HCT116 (cell line): ENCODE measurements at regions not wholly inside any gene's neighbourhood (a gene's known extent, or its start where the extent isn't known, plus 50 kb on each side); places are given as distances from the start of the nearest gene placed in this dataset.

ENCODE experiments used
- ATAC-seq: fragments of 200-7000 bp; cut with Tn5 transposase; 2 replicates; pipeline ENCODE4 v1.9.1; 2020; ENCODE audit warnings: mild to moderate bottlenecking, moderate library complexity
- BruUV-seq: library from RNA; stranded (reverse); fragments of 400-500 nt; replicated peaks from 2 replicates; lab custom pipeline; 2021; lab: Mats Ljungman, UMichigan
- CTCF ChIA-PET: fragments of 300-600 bp; sonication (Branson Sonifier 250); formaldehyde crosslinking; loops from one replicate; lab custom pipeline; 2021; ENCODE audit warnings: antibody characterized with exemption; lab: Charles Lee
- POLR2A ChIA-PET: fragments of 300-600, 350-600 bp; sonication (Branson Sonifier 250); formaldehyde crosslinking; loops from one replicate; lab custom pipeline; 2021; ENCODE audit warnings: antibody characterized with exemption; lab: Charles Lee
- RAD21 ChIA-PET, 2 experiments: fragments of 300-600 bp; sonication (Branson Sonifier 250); formaldehyde crosslinking; loops; one replicate each; lab custom pipeline; 2023; ENCODE audit warnings: low total read pairs in 2 of 2; ENCODE audit not compliant: uncharacterized antibody in 2 of 2, unreplicated experiment in 2 of 2, low non-redundant PET in 1 of 2; lab: Charles Lee
- DNase-seq: peaks from one replicate; pipeline ENCODE4 v3.0.0-alpha.2; 2010; ENCODE audit warnings: low read depth, low spot score
- H2AFZ ChIP-seq: fragments of 200-600 bp; shearing (Covaris generic), sonication (generic); 2 replicates; pipeline ENCODE4 v1.6.1; 2017; ENCODE audit warnings: low read depth, mixed run types, mixed read lengths, antibody characterized with exemption, low read length; ENCODE audit not compliant: poor library complexity, severe bottlenecking
- H3K27ac ChIP-seq: 2 replicates; pipeline ENCODE4 v1.5.1; 2012; ENCODE audit warnings: low read depth, low read length
- H3K27me3 ChIP-seq: fragments of 200-600 bp; sonication (generic); 2 replicates; pipeline ENCODE4 v1.6.1; 2016; ENCODE audit warnings: mixed run types, low read length, mixed read lengths; ENCODE audit not compliant: insufficient read depth
- H3K36me3 ChIP-seq, 2 experiments: fragments of 200-500 bp in 1 of 2; fragments of 200-600 bp in 1 of 2; sonication (Bioruptor generic) in 1 of 2; sonication (generic) in 1 of 2; 2 replicates each; pipeline versions ENCODE4 v1.5.1 to v1.6.1; 2014 to 2016; ENCODE audit warnings: low read length in 2 of 2, inconsistent platforms in 1 of 2, mixed read lengths in 1 of 2, mixed run types in 1 of 2; ENCODE audit not compliant: insufficient read depth in 2 of 2, control insufficient read depth in 1 of 2
- H3K4me1 ChIP-seq, 2 experiments: fragments of 200-600 bp in 1 of 2; sonication (generic) in 1 of 2; 2 replicates each; pipeline versions ENCODE4 v1.5.1 to v1.6.1; 2012 to 2017; ENCODE audit warnings: low read length in 2 of 2, inconsistent platforms in 1 of 2, mild to moderate bottlenecking in 1 of 2, mixed read lengths in 1 of 2, mixed run types in 1 of 2, moderate library complexity in 1 of 2; ENCODE audit not compliant: insufficient read depth in 2 of 2, control insufficient read depth in 1 of 2
- H3K4me2 ChIP-seq: fragments of 200-600 bp; sonication (generic); 2 replicates; pipeline ENCODE4 v1.6.1; 2017; ENCODE audit warnings: mixed run types, low read length, mixed read lengths
- H3K4me3 ChIP-seq, 2 experiments: fragments of 200-600 bp in 1 of 2; sonication (generic) in 1 of 2; replicated peaks in 1 of 2; 2 replicates each; pipeline ENCODE4 v1.5.1; 2011 to 2016; ENCODE audit warnings: low read length in 2 of 2, control low read depth in 1 of 2, low read depth in 1 of 2, mild to moderate bottlenecking in 1 of 2, mixed read lengths in 1 of 2, mixed run types in 1 of 2
- H3K79me2 ChIP-seq: fragments of 200-600 bp; sonication (generic); 2 replicates; pipeline ENCODE4 v1.6.1; 2017; ENCODE audit warnings: mild to moderate bottlenecking, mixed run types, low read length, moderate library complexity, mixed read lengths; ENCODE audit not compliant: insufficient read depth
- H3K9ac ChIP-seq: fragments of 200-600 bp; sonication (generic); 2 replicates; pipeline ENCODE4 v1.6.1; 2016; ENCODE audit warnings: low read length, mixed read lengths
- H3K9me2 ChIP-seq: fragments of 200-600 bp; sonication (generic), shearing (Covaris generic); 2 replicates; pipeline ENCODE4 v1.6.1; 2017; ENCODE audit warnings: mixed run types, mild to moderate bottlenecking, moderate library complexity; ENCODE audit not compliant: insufficient read depth
- H3K9me3 ChIP-seq, 2 experiments: fragments of 200-500 bp in 1 of 2; fragments of 200-600 bp in 1 of 2; sonication (Bioruptor generic) in 1 of 2; sonication (generic) in 1 of 2; 2 replicates each; pipeline ENCODE4 v1.6.1; 2014 to 2017; ENCODE audit warnings: low read length in 2 of 2, mixed read lengths in 2 of 2, inconsistent platforms in 1 of 2, low read depth in 1 of 2, mild to moderate bottlenecking in 1 of 2, mixed run types in 1 of 2, moderate library complexity in 1 of 2; ENCODE audit not compliant: control insufficient read depth in 1 of 2, insufficient read depth in 1 of 2
- H4K20me1 ChIP-seq: fragments of 200-600 bp; sonication (generic), shearing (Covaris generic); 2 replicates; pipeline ENCODE4 v1.6.1; 2017; ENCODE audit warnings: mixed run types, mild to moderate bottlenecking, moderate library complexity; ENCODE audit not compliant: insufficient read depth
- CBX3 ChIP-seq: IDR thresholded peaks from 2 replicates; pipeline ENCODE4 v1.6.1; 2012; ENCODE audit warnings: low read depth
- CEBPB ChIP-seq: IDR thresholded peaks from 2 replicates; pipeline ENCODE4 v1.6.1; 2012; ENCODE audit warnings: low read depth
- EGR1 ChIP-seq: IDR thresholded peaks from 2 replicates; pipeline ENCODE4 v1.6.1; 2012; ENCODE audit warnings: low read depth
- EZH2 ChIP-seq: fragments of 200-600 bp; sonication (generic); IDR thresholded peaks from 2 replicates; pipeline ENCODE4 v1.6.1; 2017; ENCODE audit warnings: antibody characterized with exemption, mixed run types
- EZH2phosphoT487 ChIP-seq: fragments of 200-600 bp; IDR thresholded peaks from 2 replicates; pipeline ENCODE4 v1.6.1; 2018; ENCODE audit warnings: antibody characterized with exemption, borderline replicate concordance
- JUND ChIP-seq: IDR thresholded peaks from 2 replicates; pipeline ENCODE4 v1.6.1; 2012
- SIN3A ChIP-seq: IDR thresholded peaks from 2 replicates; pipeline ENCODE4 v1.6.1; 2012; ENCODE audit warnings: low read depth
- TCF7L2 ChIP-seq: IDR thresholded peaks from 2 replicates; pipeline ENCODE4 v1.7.0; 2011; ENCODE audit warnings: borderline replicate concordance, inconsistent platforms; ENCODE audit not compliant: insufficient read depth, insufficient read length; ENCODE audit errors: extremely low read depth
- YY1 ChIP-seq: IDR thresholded peaks from 2 replicates; pipeline ENCODE4 v1.6.1; 2011; ENCODE audit warnings: low read length, low read depth, moderate library complexity, mild to moderate bottlenecking; ENCODE audit not compliant: insufficient replicate concordance; ENCODE audit errors: extremely low read depth
- ZFX ChIP-seq: fragments of 450-650 bp; IDR thresholded peaks from 2 replicates; pipeline ENCODE4 v1.6.1; 2017
- ZNF274 ChIP-seq: fragments of 200-500 bp; sonication (Bioruptor generic); IDR thresholded peaks from 2 replicates; pipeline ENCODE4 v1.6.1; 2014; ENCODE audit warnings: mild to moderate bottlenecking, low read depth, low read length, inconsistent platforms
- intact Hi-C: fragments of 100-400 bp; cut with micrococcal nuclease; formaldehyde crosslinking; loops from 2 replicates; pipeline ENCODE4 v1.10.0; 2022
- TF ChIP-seq, protein P1 (sequence below): IDR thresholded peaks from 2 replicates; pipeline ENCODE4 v1.6.1; 2012; ENCODE audit warnings: low read depth
- TF ChIP-seq, protein P2 (sequence below): IDR thresholded peaks from 2 replicates; pipeline ENCODE4 v1.6.1; 2012
- TF ChIP-seq, protein P3 (sequence below), 3 experiments: fragments of 200-600 bp in 1 of 3; sonication (generic) in 1 of 3; IDR thresholded peaks in 2 of 3; conservative IDR thresholded peaks in 1 of 3; 2 replicates each; pipeline ENCODE4 v1.5.1; 2012 to 2017; ENCODE audit warnings: low read depth in 2 of 3, low read length in 2 of 3, antibody characterized with exemption in 1 of 3, borderline replicate concordance in 1 of 3, control low read depth in 1 of 3, mild to moderate bottlenecking in 1 of 3, mixed read lengths in 1 of 3, mixed run types in 1 of 3, moderate library complexity in 1 of 3; ENCODE audit not compliant: insufficient read depth in 1 of 3
- TF ChIP-seq, protein P4 (sequence below): IDR thresholded peaks from 2 replicates; pipeline ENCODE4 v1.6.1; 2012

DNA sequence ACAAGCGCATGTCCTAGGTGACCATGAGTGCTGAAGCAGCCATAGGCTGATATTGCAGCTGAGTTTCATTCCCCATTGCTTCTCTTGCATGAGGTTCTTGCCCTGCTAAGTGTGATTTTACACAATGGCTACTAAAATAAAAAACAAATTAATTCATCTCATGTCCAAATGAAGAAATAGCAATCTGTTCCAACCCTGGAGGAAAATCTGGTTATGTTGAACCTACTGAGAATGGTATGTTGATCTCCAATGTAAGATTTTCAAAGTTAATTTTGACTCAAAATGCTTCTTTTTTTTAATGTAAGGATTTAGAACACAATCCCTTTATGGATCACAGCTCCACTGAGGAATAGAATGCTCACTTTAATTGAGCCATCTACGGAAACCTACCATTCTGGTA is 254.2 kb upstream of the CRBN start:
- H3K9me2 ChIP-seq = no peaks in the 10 kb centered on the region
- ATAC-seq (no peak), DNase-seq (no peak)
- intact Hi-C loops = no loop called here
- ChIA-PET RAD21 (no interaction called here), CTCF (no interaction called here), POLR2A (no interaction called here)
- H3K4me1 ChIP-seq = no peaks in the 10 kb centered on the region
- BruUV-seq = no TSS peak
- no peak overlapping the region for H3K9ac ChIP-seq
- no peaks in the 10 kb centered on the region for H3K27me3 ChIP-seq
- TF ChIP-seq, protein P1, sequence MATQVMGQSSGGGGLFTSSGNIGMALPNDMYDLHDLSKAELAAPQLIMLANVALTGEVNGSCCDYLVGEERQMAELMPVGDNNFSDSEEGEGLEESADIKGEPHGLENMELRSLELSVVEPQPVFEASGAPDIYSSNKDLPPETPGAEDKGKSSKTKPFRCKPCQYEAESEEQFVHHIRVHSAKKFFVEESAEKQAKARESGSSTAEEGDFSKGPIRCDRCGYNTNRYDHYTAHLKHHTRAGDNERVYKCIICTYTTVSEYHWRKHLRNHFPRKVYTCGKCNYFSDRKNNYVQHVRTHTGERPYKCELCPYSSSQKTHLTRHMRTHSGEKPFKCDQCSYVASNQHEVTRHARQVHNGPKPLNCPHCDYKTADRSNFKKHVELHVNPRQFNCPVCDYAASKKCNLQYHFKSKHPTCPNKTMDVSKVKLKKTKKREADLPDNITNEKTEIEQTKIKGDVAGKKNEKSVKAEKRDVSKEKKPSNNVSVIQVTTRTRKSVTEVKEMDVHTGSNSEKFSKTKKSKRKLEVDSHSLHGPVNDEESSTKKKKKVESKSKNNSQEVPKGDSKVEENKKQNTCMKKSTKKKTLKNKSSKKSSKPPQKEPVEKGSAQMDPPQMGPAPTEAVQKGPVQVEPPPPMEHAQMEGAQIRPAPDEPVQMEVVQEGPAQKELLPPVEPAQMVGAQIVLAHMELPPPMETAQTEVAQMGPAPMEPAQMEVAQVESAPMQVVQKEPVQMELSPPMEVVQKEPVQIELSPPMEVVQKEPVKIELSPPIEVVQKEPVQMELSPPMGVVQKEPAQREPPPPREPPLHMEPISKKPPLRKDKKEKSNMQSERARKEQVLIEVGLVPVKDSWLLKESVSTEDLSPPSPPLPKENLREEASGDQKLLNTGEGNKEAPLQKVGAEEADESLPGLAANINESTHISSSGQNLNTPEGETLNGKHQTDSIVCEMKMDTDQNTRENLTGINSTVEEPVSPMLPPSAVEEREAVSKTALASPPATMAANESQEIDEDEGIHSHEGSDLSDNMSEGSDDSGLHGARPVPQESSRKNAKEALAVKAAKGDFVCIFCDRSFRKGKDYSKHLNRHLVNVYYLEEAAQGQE = no peak
- TF ChIP-seq EZH2phosphoT487 (no peak), SIN3A (no peak), ZFX (no peak), TCF7L2 (no peak), YY1 (no peak), EZH2 (no peak), EGR1 (no peak), JUND (no peak), CEBPB (no peak), ZNF274 (no peak), CBX3 (no peak)
- TF ChIP-seq, protein P2, sequence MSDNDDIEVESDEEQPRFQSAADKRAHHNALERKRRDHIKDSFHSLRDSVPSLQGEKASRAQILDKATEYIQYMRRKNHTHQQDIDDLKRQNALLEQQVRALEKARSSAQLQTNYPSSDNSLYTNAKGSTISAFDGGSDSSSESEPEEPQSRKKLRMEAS = no peak
- TF ChIP-seq, protein P3, sequence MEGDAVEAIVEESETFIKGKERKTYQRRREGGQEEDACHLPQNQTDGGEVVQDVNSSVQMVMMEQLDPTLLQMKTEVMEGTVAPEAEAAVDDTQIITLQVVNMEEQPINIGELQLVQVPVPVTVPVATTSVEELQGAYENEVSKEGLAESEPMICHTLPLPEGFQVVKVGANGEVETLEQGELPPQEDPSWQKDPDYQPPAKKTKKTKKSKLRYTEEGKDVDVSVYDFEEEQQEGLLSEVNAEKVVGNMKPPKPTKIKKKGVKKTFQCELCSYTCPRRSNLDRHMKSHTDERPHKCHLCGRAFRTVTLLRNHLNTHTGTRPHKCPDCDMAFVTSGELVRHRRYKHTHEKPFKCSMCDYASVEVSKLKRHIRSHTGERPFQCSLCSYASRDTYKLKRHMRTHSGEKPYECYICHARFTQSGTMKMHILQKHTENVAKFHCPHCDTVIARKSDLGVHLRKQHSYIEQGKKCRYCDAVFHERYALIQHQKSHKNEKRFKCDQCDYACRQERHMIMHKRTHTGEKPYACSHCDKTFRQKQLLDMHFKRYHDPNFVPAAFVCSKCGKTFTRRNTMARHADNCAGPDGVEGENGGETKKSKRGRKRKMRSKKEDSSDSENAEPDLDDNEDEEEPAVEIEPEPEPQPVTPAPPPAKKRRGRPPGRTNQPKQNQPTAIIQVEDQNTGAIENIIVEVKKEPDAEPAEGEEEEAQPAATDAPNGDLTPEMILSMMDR (IDR thresholded peaks at IDR 0.05 in 2 of 3, conservative IDR thresholded peaks at IDR 0.05 in 1 of 3; ENCODE audit: borderline replicate concordance in 1 of 3, insufficient read depth in 1 of 3, low read depth in 2 of 3, low read length in 2 of 3) = no peak
- TF ChIP-seq, protein P4, sequence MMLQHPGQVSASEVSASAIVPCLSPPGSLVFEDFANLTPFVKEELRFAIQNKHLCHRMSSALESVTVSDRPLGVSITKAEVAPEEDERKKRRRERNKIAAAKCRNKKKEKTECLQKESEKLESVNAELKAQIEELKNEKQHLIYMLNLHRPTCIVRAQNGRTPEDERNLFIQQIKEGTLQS = no peak
- H3K79me2 ChIP-seq = no peaks in the 10 kb centered on the region
- no peaks in the 10 kb centered on the region for H4K20me1 ChIP-seq
- H3K4me3 ChIP-seq = no peak overlapping the region
- H3K9me3 ChIP-seq = peaks cover 8 to 24% of the 10 kb centered on the region in 2 experiments; a peak in 2 of 4 replicates
- H3K36me3 ChIP-seq = no peaks in the 10 kb centered on the region
- H2AFZ ChIP-seq = no peak overlapping the region
- H3K4me2 ChIP-seq = no peak overlapping the region
- no peak overlapping the region for H3K27ac ChIP-seq
